ENCODE measurements at regions not wholly inside any gene's neighbourhood (a gene's known extent, or its start where the extent isn't known, plus 50 kb on each side); places are given as distances from the start of the nearest gene placed in this dataset.

DNA sequence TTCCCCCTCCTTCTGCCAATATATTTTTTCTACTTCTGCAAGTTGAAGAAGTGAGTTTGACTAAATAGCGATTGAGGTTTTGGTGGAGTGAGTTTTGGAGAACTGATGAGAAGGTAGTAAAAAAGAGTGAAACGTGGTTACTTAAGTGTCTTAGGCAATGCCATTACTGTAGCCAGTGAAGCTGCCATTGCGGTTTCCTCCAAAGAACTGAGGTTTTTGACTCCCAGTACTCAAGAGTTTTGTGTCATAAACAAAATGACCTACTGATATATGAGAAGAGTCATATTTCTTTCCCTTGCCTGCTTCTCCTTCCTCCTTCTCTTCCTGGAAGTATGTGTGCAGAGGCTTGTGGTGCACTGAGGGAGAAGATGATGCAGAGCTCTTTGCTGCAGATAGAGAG, 554.5 kb upstream of the MAP3K7 start:
- TF ChIP-seq, protein P1, sequence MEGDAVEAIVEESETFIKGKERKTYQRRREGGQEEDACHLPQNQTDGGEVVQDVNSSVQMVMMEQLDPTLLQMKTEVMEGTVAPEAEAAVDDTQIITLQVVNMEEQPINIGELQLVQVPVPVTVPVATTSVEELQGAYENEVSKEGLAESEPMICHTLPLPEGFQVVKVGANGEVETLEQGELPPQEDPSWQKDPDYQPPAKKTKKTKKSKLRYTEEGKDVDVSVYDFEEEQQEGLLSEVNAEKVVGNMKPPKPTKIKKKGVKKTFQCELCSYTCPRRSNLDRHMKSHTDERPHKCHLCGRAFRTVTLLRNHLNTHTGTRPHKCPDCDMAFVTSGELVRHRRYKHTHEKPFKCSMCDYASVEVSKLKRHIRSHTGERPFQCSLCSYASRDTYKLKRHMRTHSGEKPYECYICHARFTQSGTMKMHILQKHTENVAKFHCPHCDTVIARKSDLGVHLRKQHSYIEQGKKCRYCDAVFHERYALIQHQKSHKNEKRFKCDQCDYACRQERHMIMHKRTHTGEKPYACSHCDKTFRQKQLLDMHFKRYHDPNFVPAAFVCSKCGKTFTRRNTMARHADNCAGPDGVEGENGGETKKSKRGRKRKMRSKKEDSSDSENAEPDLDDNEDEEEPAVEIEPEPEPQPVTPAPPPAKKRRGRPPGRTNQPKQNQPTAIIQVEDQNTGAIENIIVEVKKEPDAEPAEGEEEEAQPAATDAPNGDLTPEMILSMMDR (IDR thresholded peaks at IDR 0.05; ENCODE audit: borderline replicate concordance, control extremely low read depth, extremely low read depth, insufficient read depth, missing control alignments) = no peak
- in situ Hi-C loops (cut with MboI; ENCODE audit: low sequenced_read_pairs, unreplicated experiment) = no loop called here
- no peak for DNase-seq (ENCODE audit: low spot score)

DNA sequence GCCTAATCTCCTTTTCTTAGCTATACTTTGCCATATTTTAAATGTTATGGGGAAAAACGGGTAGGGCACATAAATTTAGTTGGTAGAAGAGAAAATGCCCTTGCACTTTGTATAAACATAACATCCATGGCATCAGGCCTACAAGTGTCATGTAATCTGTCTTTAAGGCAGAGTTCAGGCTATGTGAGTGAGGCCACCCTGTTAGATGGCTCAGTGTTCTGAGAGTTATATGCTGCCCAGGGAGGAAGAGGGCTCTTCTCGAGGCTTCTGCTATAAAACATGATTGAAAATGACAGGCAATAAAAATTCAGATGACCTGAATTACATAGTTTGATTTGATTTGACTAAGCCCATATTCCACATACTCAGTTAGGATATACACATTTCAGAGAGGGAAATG, 553.6 kb upstream of the MAP3K7 start:
- in situ Hi-C loops (cut with MboI; ENCODE audit: low sequenced_read_pairs, unreplicated experiment) = no loop called here
- TF ChIP-seq, protein P1 (IDR thresholded peaks at IDR 0.05; ENCODE audit: borderline replicate concordance, control extremely low read depth, extremely low read depth, insufficient read depth, missing control alignments) = no peak
- no peak for DNase-seq (ENCODE audit: low spot score)

DNA sequence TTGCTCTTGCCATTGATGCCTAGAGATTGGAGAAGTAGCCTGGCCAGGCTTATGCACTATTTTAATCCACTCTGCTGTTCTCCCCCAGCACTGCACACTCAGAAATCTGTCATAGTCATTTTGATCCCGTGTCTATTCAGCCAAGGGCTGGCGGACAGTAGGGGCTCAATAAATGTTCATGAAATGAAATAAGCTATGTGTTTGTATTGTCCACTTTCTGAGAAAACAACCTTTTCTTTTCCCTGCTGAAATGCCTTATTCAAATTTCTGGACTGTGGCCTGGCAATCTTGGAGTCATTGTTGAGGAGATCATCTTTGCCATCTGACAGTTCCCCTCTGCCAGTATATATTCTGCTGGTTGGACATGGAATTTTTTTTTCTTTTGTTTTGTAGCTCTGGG, 550.4 kb upstream of the MAP3K7 start:
- in situ Hi-C loops (cut with MboI; ENCODE audit: low sequenced_read_pairs, unreplicated experiment) = no loop called here
- no peak for DNase-seq (ENCODE audit: low spot score)
- TF ChIP-seq, protein P1 (IDR thresholded peaks at IDR 0.05; ENCODE audit: borderline replicate concordance, control extremely low read depth, extremely low read depth, insufficient read depth, missing control alignments) = no peak

DNA sequence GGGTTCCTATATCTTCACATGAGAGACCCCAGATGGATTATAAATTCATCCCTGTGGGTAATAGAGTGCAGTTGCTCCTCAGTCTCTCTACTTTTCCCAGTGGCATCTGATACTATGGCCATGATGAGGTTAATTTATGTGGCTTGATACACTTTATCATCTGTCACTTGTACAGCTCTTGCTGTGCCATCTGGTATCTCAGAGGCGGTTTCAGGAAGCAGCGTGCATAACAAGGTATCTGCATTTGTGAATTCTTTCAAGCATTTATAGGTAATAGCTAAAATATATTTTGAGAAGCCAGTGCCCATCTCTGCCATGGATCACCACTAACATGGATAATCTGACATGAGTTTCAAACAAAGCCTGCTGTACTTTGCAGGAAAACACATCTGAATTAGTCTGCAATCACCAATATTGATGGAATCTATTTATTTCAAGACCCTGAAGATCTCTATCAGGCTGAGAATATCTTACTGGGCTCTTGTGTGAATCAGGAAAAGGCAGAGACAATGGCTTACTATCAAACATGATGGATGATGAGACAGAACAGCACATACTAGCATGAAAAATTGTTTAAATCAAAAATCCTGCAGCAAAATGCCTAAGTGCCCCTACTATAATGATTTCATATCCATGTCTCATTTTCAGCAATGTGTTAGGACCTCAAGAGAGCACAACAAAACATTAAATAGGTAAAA, 548.7 kb upstream of the MAP3K7 start:
- TF ChIP-seq, protein P1 (IDR thresholded peaks at IDR 0.05; ENCODE audit: borderline replicate concordance, control extremely low read depth, extremely low read depth, insufficient read depth, missing control alignments) = no peak
- in situ Hi-C loops (cut with MboI; ENCODE audit: low sequenced_read_pairs, unreplicated experiment) = no loop called here
- DNase-seq (ENCODE audit: low spot score) = no peak

DNA sequence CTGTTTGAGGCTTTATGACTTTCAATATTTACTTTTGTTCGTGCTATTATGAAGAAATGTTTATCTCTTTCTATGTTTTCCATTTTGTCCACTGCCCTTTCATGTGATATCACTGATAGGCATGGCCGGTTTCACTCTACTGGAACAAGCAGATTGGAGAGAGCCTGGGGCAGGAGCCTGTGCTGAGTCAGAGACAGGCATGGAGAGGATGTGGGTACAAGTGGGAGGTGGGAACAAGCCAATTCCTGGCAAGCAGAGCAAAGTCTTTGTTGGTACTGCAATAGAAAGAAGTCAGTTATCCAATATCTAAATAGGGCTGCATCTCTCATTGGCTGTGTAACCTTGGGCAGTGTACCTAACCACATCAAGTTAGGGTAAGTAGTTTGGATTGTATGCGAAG, 545.6 kb upstream of the MAP3K7 start:
- TF ChIP-seq, protein P1 (IDR thresholded peaks at IDR 0.05; ENCODE audit: borderline replicate concordance, control extremely low read depth, extremely low read depth, insufficient read depth, missing control alignments) = no peak
- no peak for DNase-seq (ENCODE audit: low spot score)
- in situ Hi-C loops (cut with MboI; ENCODE audit: low sequenced_read_pairs, unreplicated experiment) = no loop called here

DNA sequence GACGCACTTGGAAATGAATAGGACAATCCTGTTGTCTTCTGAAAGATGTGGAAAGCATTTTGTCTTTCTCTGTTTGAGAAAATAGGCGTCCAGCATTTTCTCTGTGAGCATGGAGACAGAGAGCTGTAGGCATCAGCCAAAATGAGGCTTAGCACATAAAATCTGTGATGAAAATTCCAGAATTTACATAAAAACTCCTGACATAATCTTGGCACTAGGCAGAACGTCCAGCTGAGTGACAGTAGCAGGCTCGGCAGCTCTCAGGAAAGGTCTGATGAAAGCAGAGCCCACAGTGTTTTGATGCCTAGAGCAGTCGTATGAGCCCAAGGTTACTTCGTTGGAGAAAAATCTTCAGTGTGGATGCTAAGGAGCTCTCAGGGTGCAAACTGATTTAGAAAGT, 543.3 kb upstream of the MAP3K7 start:
- no peak for DNase-seq (ENCODE audit: low spot score)
- in situ Hi-C loops (cut with MboI; ENCODE audit: low sequenced_read_pairs, unreplicated experiment) = no loop called here
- TF ChIP-seq, protein P1 (IDR thresholded peaks at IDR 0.05; ENCODE audit: borderline replicate concordance, control extremely low read depth, extremely low read depth, insufficient read depth, missing control alignments) = no peak

Data from GM13976 (cell line).